Osteoblast (primary cell): ENCODE measurements at regions not wholly inside any gene's neighbourhood (a gene's known extent, or its start where the extent isn't known, plus 50 kb on each side); places are given as distances from the start of the nearest gene placed in this dataset.

Source experiments
- DNase-seq: peaks from one replicate; pipeline ENCODE4 v3.0.0; 2011; ENCODE audit warnings: low spot score, mixed read lengths; ENCODE audit not compliant: insufficient read length; ENCODE audit errors: missing footprints
- H2AFZ ChIP-seq: 2 replicates; pipeline ENCODE4 v1.6.0; 2011; ENCODE audit warnings: mild to moderate bottlenecking, low read length
- H3K27ac ChIP-seq: 2 replicates; pipeline ENCODE4 v1.5.1; 2011; ENCODE audit warnings: mild to moderate bottlenecking, low read depth, low read length, moderate library complexity
- H3K27me3 ChIP-seq: 2 replicates; pipeline ENCODE4 v1.6.0; 2012; ENCODE audit warnings: mild to moderate bottlenecking, control low read depth, inconsistent platforms, low read length, moderate library complexity; ENCODE audit not compliant: insufficient read depth
- H3K36me3 ChIP-seq: 2 replicates; pipeline ENCODE4 v1.5.1; 2011; ENCODE audit warnings: mild to moderate bottlenecking, low read length, control low read depth, moderate library complexity; ENCODE audit not compliant: insufficient read depth
- H3K4me1 ChIP-seq: 2 replicates; pipeline ENCODE4 v1.5.1; 2011; ENCODE audit warnings: mild to moderate bottlenecking, low read length, control low read depth, moderate library complexity; ENCODE audit not compliant: insufficient read depth
- H3K4me2 ChIP-seq: 2 replicates; pipeline ENCODE4 v1.6.0; 2011; ENCODE audit warnings: mild to moderate bottlenecking, low read length; ENCODE audit not compliant: insufficient read depth
- H3K4me3 ChIP-seq: fragments of 200-600 bp; sonication (generic); 3 replicates; pipeline ENCODE4 v1.5.1; 2012; ENCODE audit warnings: mild to moderate bottlenecking, low read length, inconsistent platforms; ENCODE audit not compliant: insufficient read depth
- H3K79me2 ChIP-seq: 2 replicates; pipeline ENCODE4 v1.6.0; 2012; ENCODE audit warnings: mild to moderate bottlenecking, low read length, control low read depth, inconsistent platforms; ENCODE audit not compliant: insufficient read depth
- H3K9me3 ChIP-seq: 2 replicates; pipeline ENCODE4 v1.5.1; 2011; ENCODE audit warnings: low read depth, low read length, control low read depth
- H4K20me1 ChIP-seq: 2 replicates; pipeline ENCODE4 v1.6.0; 2012; ENCODE audit warnings: mild to moderate bottlenecking, low read length, control low read depth; ENCODE audit not compliant: insufficient read depth
- TF ChIP-seq, protein P1 (sequence below): IDR thresholded peaks from 2 replicates; pipeline ENCODE4 v1.5.1; 2011; ENCODE audit warnings: mild to moderate bottlenecking, low read depth, low read length, moderate library complexity; ENCODE audit errors: extremely low read depth

DNA sequence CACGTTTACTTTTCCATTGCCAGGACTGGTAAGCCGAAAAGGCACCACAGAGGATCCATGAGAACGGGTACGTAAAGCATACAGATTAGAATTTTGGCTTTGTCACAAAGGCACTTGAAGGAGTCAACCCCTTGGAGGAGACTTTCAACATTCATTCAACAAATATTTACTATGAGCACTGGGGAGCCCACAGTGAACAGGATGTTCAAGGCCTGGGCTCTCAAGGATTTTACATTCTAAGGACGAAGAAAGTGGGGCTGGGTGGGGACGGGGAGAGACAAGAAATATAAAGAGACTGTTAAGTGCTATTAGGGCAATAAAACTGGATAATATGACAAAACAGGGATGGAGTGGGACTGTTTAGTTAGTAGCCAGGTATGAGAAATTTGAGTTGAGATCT, 66.0 kb downstream of the KLF4 start:
- Histone ChIP-seq H3K9me3 (no peaks in the 10 kb centered on the region), H3K79me2 (no peaks in the 10 kb centered on the region), H3K36me3 (no peaks in the 10 kb centered on the region), H3K4me1 (peaks cover 5% of the 10 kb centered on the region), H3K4me3 (no peak overlapping the region), H3K27me3 (peaks cover 10% of the 10 kb centered on the region), H3K27ac (no peak overlapping the region), H3K4me2 (no peak overlapping the region), H2AFZ (no peak overlapping the region), H4K20me1 (no peaks in the 10 kb centered on the region)
- TF ChIP-seq, protein P1, sequence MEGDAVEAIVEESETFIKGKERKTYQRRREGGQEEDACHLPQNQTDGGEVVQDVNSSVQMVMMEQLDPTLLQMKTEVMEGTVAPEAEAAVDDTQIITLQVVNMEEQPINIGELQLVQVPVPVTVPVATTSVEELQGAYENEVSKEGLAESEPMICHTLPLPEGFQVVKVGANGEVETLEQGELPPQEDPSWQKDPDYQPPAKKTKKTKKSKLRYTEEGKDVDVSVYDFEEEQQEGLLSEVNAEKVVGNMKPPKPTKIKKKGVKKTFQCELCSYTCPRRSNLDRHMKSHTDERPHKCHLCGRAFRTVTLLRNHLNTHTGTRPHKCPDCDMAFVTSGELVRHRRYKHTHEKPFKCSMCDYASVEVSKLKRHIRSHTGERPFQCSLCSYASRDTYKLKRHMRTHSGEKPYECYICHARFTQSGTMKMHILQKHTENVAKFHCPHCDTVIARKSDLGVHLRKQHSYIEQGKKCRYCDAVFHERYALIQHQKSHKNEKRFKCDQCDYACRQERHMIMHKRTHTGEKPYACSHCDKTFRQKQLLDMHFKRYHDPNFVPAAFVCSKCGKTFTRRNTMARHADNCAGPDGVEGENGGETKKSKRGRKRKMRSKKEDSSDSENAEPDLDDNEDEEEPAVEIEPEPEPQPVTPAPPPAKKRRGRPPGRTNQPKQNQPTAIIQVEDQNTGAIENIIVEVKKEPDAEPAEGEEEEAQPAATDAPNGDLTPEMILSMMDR: no peak
- DNase-seq: no peak

DNA sequence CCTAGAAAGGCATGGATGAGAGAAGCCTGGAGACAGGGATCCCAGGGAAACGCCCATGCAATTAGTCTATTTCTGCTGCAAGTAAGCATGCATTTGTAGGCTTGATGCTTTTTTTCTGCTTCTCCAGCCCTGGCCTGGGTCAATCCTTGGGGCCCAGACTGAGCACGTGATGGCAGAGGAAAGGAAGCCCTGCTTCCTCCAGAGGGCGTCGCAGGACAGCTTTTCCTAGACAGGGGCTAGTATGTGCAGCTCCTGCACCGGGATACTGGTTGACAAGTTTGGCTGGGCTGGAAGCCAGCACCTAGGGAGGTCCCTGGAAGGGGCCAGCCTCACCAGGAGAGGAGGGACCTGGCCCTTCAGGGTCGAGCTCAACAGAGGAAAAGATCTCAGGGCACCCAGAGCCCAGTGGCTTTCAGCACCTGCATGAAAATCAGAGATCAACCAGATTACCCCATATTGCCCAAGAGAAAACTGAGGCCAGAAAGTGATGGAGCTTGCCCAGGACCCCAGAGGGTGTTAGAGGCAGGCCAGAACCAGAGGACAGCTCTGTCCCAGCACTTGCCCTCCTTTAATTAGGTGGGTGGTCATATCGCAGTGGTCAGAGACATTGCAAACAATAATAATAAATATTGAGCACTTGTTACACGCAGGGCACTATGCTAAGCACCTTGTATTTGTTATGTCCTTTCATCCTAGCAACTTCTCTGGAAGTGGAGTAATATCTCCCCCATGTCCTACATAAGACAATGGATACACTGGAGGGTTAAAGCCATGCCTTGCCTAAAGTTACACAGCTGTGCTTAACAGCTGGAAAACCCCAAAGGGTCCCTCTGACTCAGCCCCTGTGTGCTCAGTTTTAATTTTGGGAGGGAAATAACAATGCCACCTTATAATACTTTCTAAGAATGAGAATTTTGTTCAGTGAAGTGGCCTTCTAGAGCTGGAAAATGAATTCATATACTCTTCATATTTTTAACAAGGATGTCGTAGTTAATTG, 67.1 kb downstream of the KLF4 start:
- Histone ChIP-seq H3K27ac (no peak overlapping the region), H4K20me1 (no peaks in the 10 kb centered on the region), H3K9me3 (no peaks in the 10 kb centered on the region), H3K27me3 (peaks cover 12% of the 10 kb centered on the region), H3K36me3 (no peaks in the 10 kb centered on the region), H3K4me2 (no peak overlapping the region), H3K79me2 (no peaks in the 10 kb centered on the region), H3K4me1 (peaks cover 5% of the 10 kb centered on the region), H3K4me3 (no peak overlapping the region), H2AFZ (no peak overlapping the region)
- TF ChIP-seq, protein P1: peak; percentile 74
- peak; percentile 88 for DNase-seq

DNA sequence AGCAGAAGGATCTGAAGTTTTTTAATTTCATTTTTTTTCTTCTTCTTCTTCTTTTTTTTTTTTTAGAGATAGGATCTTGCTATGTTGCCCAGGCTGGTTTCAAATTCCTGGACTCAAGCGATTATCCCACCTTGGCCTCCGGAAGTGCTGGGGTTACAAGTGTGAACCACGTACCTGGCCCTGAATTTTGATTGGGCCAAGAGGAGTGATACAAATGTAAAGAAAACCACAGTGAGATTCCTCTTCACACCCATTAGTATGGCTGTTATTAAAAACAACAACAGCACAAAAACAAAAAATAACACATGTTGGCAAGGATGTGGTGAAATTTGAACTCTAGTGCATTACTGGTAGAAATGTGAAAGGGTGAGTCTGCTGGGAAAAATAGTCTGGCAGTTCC, 79.1 kb downstream of the KLF4 start:
- Histone ChIP-seq H3K27ac (no peak overlapping the region), H3K27me3 (peaks cover 5% of the 10 kb centered on the region), H3K9me3 (no peaks in the 10 kb centered on the region), H3K79me2 (no peaks in the 10 kb centered on the region), H3K4me2 (no peak overlapping the region), H3K36me3 (no peaks in the 10 kb centered on the region), H3K4me1 (no peaks in the 10 kb centered on the region), H3K4me3 (no peak overlapping the region), H4K20me1 (no peaks in the 10 kb centered on the region), H2AFZ (no peak overlapping the region)
- no peak for DNase-seq
- TF ChIP-seq, protein P1: no peak

DNA sequence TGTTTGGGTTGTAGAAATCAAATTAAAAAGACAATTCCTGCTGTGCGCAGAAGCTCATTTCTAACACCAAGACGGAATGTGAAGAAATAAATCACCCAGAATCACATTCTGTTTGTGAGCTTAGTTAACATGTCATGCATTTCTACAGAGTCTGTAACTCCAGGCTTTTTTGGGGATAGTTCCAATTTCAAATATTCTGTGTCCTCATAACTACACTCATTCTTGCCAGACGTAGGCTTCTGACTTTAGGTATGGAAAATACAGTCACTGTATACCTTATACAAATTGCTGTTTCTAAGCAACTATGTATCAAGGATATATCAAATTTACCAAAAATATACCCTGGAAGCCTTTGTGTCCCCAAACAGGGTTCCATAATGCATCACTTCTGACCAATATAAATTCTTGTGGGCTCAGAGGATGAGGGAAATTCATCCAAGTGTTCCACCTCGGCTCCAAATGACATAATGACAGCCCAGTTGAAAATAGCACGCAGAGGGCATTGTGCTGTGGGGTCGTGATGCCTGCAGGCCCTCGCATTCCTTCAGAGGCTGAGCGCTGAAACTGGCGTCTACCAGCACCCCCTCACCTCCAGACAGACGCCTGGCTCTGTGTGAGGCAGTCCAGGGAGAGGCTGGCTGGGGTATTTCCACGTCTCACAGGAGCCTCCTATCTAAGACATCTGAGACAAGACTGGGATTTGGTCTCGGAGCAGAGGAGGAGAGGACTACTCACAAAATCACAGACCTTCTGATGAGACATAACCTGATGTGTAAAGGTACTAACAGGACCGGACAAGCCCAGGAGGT, 79.8 kb downstream of the KLF4 start:
- no peaks in the 10 kb centered on the region for H4K20me1 ChIP-seq
- H3K27ac ChIP-seq: no peak overlapping the region
- H3K4me3 ChIP-seq: no peak overlapping the region
- H3K36me3 ChIP-seq: no peaks in the 10 kb centered on the region
- H3K9me3 ChIP-seq: no peaks in the 10 kb centered on the region
- TF ChIP-seq, protein P1: no peak
- no peak overlapping the region for H2AFZ ChIP-seq
- no peak overlapping the region for H3K4me2 ChIP-seq
- peaks cover 5% of the 10 kb centered on the region for H3K27me3 ChIP-seq
- H3K79me2 ChIP-seq: no peaks in the 10 kb centered on the region
- H3K4me1 ChIP-seq: no peaks in the 10 kb centered on the region
- peak; percentile 56 for DNase-seq
